ENCODE measurements at regions not wholly inside any gene's neighbourhood (a gene's known extent, or its start where the extent isn't known, plus 50 kb on each side); places are given as distances from the start of the nearest gene placed in this dataset.

- H3K9me3 ChIP-seq (ENCODE audit: control extremely low read depth in 1 of 3, control insufficient read depth in 2 of 3, insufficient read depth in 1 of 3, low read length in 2 of 3): peaks cover 0 to 3% (median 0%) of the 10 kb centered on the region in 3 donors
- H3K4me1 Mint-ChIP-seq: no peaks in the 10 kb centered on the region
- POLR2A ChIA-PET: no interaction called here
- H3K27me3 Mint-ChIP-seq: no peaks in the 10 kb centered on the region
- DNase-seq (no peak), ATAC-seq (ENCODE audit: low read depth) (no peak)
- no peak for TF ChIP-seq CTCF (IDR thresholded peaks at IDR 0.05)
- TF ChIP-seq EZH2 (IDR thresholded peaks at IDR 0.05; ENCODE audit: borderline replicate concordance, insufficient read depth, low read depth, low read length, poor library complexity, severe bottlenecking): no peak
- no peak overlapping the region for H3K4me3 ChIP-seq (ENCODE audit: control extremely low read depth in 1 of 5, extremely low read depth in 1 of 5, insufficient read depth in 1 of 5, low read depth in 2 of 5, low read length in 4 of 5)
- no peak overlapping the region for H3K9ac ChIP-seq (ENCODE audit: low read length)
- H3K27ac ChIP-seq (ENCODE audit: low read length in 2 of 2): no peak overlapping the region
- H3K4me2 ChIP-seq (replicated peaks; ENCODE audit: low read depth, low read length, poor library complexity, severe bottlenecking): no peak overlapping the region
- H3K27ac Mint-ChIP-seq: no peak overlapping the region
- no peak overlapping the region for H2AFZ ChIP-seq (ENCODE audit: insufficient read depth, low read depth, low read length, poor library complexity, severe bottlenecking)
- H3K36me3 ChIP-seq (replicated peaks in 1 of 2; ENCODE audit: control extremely low read depth in 1 of 2, control insufficient read depth in 1 of 2, extremely low read depth in 1 of 2, insufficient read depth in 2 of 2, low read length in 1 of 2): no peaks in the 10 kb centered on the region
- H3K79me2 ChIP-seq (ENCODE audit: control insufficient read depth, insufficient read depth, low read length): no peaks in the 10 kb centered on the region
- CTCF ChIA-PET: no interaction called here
- intact Hi-C loops (cut with micrococcal nuclease): no loop called here
- H3K4me3 Mint-ChIP-seq: no peak overlapping the region
- H4K20me1 ChIP-seq (ENCODE audit: control insufficient read depth, insufficient read depth, low read length, poor library complexity, severe bottlenecking): no peaks in the 10 kb centered on the region
- H3K9me3 Mint-ChIP-seq (ENCODE audit: insufficient read depth): peaks cover 10% of the 10 kb centered on the region
- no peaks in the 10 kb centered on the region for H3K4me1 ChIP-seq (ENCODE audit: control insufficient read depth in 2 of 2, insufficient read depth in 2 of 2, low read length in 2 of 2)
- no peaks in the 10 kb centered on the region for H3K27me3 ChIP-seq (replicated peaks in 1 of 4; ENCODE audit: control extremely low read depth in 1 of 4, control insufficient read depth in 3 of 4, insufficient read depth in 4 of 4, low read length in 3 of 4)
Observed at GRCh38 chr10:108252771-108253170, 1088.3 kb upstream of the SORCS1 start.

- Histone ChIP-seq H2AFZ (ENCODE audit: insufficient read depth, low read depth, low read length, poor library complexity, severe bottlenecking) (no peak overlapping the region), H3K9me3 (ENCODE audit: control extremely low read depth in 1 of 3, control insufficient read depth in 2 of 3, insufficient read depth in 1 of 3, low read length in 2 of 3) (peaks cover 0 to 3% (median 0%) of the 10 kb centered on the region in 3 donors), H3K79me2 (ENCODE audit: control insufficient read depth, insufficient read depth, low read length) (no peaks in the 10 kb centered on the region), H3K4me2 (replicated peaks; ENCODE audit: low read depth, low read length, poor library complexity, severe bottlenecking) (no peak overlapping the region), H3K4me3 (ENCODE audit: control extremely low read depth in 1 of 5, extremely low read depth in 1 of 5, insufficient read depth in 1 of 5, low read depth in 2 of 5, low read length in 4 of 5) (no peak overlapping the region), H3K27ac (ENCODE audit: low read length in 2 of 2) (no peak overlapping the region), H3K36me3 (replicated peaks in 1 of 2; ENCODE audit: control extremely low read depth in 1 of 2, control insufficient read depth in 1 of 2, extremely low read depth in 1 of 2, insufficient read depth in 2 of 2, low read length in 1 of 2) (no peaks in the 10 kb centered on the region), H3K27me3 (replicated peaks in 1 of 4; ENCODE audit: control extremely low read depth in 1 of 4, control insufficient read depth in 3 of 4, insufficient read depth in 4 of 4, low read length in 3 of 4) (no peaks in the 10 kb centered on the region), H3K9ac (ENCODE audit: low read length) (no peak overlapping the region), H4K20me1 (ENCODE audit: control insufficient read depth, insufficient read depth, low read length, poor library complexity, severe bottlenecking) (no peaks in the 10 kb centered on the region), H3K4me1 (ENCODE audit: control insufficient read depth in 2 of 2, insufficient read depth in 2 of 2, low read length in 2 of 2) (no peaks in the 10 kb centered on the region)
- Mint-ChIP-seq H3K4me3 (no peak overlapping the region), H3K27ac (no peak overlapping the region), H3K27me3 (no peaks in the 10 kb centered on the region), H3K9me3 (ENCODE audit: insufficient read depth) (peaks cover 12% of the 10 kb centered on the region), H3K4me1 (no peaks in the 10 kb centered on the region)
- DNase-seq (no peak), ATAC-seq (ENCODE audit: low read depth) (no peak)
- POLR2A ChIA-PET: no interaction called here
- intact Hi-C loops (cut with micrococcal nuclease): no loop called here
- no peak for TF ChIP-seq CTCF (IDR thresholded peaks at IDR 0.05)
- TF ChIP-seq EZH2 (IDR thresholded peaks at IDR 0.05; ENCODE audit: borderline replicate concordance, insufficient read depth, low read depth, low read length, poor library complexity, severe bottlenecking): no peak
- CTCF ChIA-PET: interaction anchor here (1.5 kb wide), 1 partner anchor 12 kb away, joined by 4 read pairs; no protein-coding TSS in a partner anchor
- WGBS (ENCODE audit: insufficient coverage): 44% methylated on average over 3 of the region's 4 CpGs
Observed at GRCh38 chr10:108250936-108251620, 1086.6 kb upstream of the SORCS1 start.

All from B cell (primary cell).